HL-60 (cell line): ENCODE measurements at regions not wholly inside any gene's neighbourhood (a gene's known extent, or its start where the extent isn't known, plus 50 kb on each side); places are given as distances from the start of the nearest gene placed in this dataset.

ENCODE experiments used
- POLR2AphosphoS5 ChIP-seq: IDR thresholded peaks from 2 replicates; pipeline ENCODE4 v1.6.1; 2012; ENCODE audit warnings: low read depth
- TF ChIP-seq, protein P1 (sequence below): IDR thresholded peaks from one replicate; pipeline ENCODE4 v1.5.1; 2011; ENCODE audit warnings: low read length, control low read depth, inconsistent platforms; ENCODE audit not compliant: insufficient read depth
- TF ChIP-seq, protein P2 (sequence below): IDR thresholded peaks from 2 replicates; pipeline ENCODE4 v1.6.1; 2012; ENCODE audit warnings: low read depth; ENCODE audit not compliant: insufficient replicate concordance

GRCh38 chr5:170182491-170182890 lies 50.3 kb upstream of the C5orf58 start:
- TF ChIP-seq, protein P1, sequence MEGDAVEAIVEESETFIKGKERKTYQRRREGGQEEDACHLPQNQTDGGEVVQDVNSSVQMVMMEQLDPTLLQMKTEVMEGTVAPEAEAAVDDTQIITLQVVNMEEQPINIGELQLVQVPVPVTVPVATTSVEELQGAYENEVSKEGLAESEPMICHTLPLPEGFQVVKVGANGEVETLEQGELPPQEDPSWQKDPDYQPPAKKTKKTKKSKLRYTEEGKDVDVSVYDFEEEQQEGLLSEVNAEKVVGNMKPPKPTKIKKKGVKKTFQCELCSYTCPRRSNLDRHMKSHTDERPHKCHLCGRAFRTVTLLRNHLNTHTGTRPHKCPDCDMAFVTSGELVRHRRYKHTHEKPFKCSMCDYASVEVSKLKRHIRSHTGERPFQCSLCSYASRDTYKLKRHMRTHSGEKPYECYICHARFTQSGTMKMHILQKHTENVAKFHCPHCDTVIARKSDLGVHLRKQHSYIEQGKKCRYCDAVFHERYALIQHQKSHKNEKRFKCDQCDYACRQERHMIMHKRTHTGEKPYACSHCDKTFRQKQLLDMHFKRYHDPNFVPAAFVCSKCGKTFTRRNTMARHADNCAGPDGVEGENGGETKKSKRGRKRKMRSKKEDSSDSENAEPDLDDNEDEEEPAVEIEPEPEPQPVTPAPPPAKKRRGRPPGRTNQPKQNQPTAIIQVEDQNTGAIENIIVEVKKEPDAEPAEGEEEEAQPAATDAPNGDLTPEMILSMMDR: no peak
- TF ChIP-seq, protein P2, sequence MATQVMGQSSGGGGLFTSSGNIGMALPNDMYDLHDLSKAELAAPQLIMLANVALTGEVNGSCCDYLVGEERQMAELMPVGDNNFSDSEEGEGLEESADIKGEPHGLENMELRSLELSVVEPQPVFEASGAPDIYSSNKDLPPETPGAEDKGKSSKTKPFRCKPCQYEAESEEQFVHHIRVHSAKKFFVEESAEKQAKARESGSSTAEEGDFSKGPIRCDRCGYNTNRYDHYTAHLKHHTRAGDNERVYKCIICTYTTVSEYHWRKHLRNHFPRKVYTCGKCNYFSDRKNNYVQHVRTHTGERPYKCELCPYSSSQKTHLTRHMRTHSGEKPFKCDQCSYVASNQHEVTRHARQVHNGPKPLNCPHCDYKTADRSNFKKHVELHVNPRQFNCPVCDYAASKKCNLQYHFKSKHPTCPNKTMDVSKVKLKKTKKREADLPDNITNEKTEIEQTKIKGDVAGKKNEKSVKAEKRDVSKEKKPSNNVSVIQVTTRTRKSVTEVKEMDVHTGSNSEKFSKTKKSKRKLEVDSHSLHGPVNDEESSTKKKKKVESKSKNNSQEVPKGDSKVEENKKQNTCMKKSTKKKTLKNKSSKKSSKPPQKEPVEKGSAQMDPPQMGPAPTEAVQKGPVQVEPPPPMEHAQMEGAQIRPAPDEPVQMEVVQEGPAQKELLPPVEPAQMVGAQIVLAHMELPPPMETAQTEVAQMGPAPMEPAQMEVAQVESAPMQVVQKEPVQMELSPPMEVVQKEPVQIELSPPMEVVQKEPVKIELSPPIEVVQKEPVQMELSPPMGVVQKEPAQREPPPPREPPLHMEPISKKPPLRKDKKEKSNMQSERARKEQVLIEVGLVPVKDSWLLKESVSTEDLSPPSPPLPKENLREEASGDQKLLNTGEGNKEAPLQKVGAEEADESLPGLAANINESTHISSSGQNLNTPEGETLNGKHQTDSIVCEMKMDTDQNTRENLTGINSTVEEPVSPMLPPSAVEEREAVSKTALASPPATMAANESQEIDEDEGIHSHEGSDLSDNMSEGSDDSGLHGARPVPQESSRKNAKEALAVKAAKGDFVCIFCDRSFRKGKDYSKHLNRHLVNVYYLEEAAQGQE: no peak
- TF ChIP-seq POLR2AphosphoS5: no peak
